ENCODE measurements at regions not wholly inside any gene's neighbourhood (a gene's known extent, or its start where the extent isn't known, plus 50 kb on each side); places are given as distances from the start of the nearest gene placed in this dataset.

GRCh38 chr4:58149404-58150085 lies 1039.4 kb upstream of the IGFBP7 start:
- no peaks in the 10 kb centered on the region for H3K36me3 ChIP-seq (ENCODE audit: control insufficient read depth in 3 of 3, insufficient read depth in 3 of 3, low read length in 3 of 3)
- H3K4me1 ChIP-seq (ENCODE audit: control insufficient read depth in 3 of 3, insufficient read depth in 3 of 3, low read length in 3 of 3), result no peaks in the 10 kb centered on the region
- no peak overlapping the region for H3K4me3 ChIP-seq (ENCODE audit: low read length in 3 of 3)
- no peaks in the 10 kb centered on the region for H3K9me3 ChIP-seq (ENCODE audit: control insufficient read depth in 3 of 3, low read length in 3 of 3)
- H3K27ac ChIP-seq (ENCODE audit: low read depth, low read length), result no peak overlapping the region
- H3K9ac ChIP-seq (ENCODE audit: low read depth in 1 of 3, low read length in 3 of 3), result no peak overlapping the region
- no peaks in the 10 kb centered on the region for H3K27me3 ChIP-seq (ENCODE audit: control insufficient read depth in 3 of 3, insufficient read depth in 3 of 3, low read length in 3 of 3)

- no peaks in the 10 kb centered on the region for H3K36me3 ChIP-seq (ENCODE audit: control insufficient read depth in 3 of 3, insufficient read depth in 3 of 3, low read length in 3 of 3)
- no peak overlapping the region for H3K9ac ChIP-seq (ENCODE audit: low read depth in 1 of 3, low read length in 3 of 3)
- no peak overlapping the region for H3K27ac ChIP-seq (ENCODE audit: low read depth, low read length)
- H3K9me3 ChIP-seq (ENCODE audit: control insufficient read depth in 3 of 3, low read length in 3 of 3), result no peaks in the 10 kb centered on the region
- no peak overlapping the region for H3K4me3 ChIP-seq (ENCODE audit: low read length in 3 of 3)
- H3K4me1 ChIP-seq (ENCODE audit: control insufficient read depth in 3 of 3, insufficient read depth in 3 of 3, low read length in 3 of 3), result no peaks in the 10 kb centered on the region
- H3K27me3 ChIP-seq (ENCODE audit: control insufficient read depth in 3 of 3, insufficient read depth in 3 of 3, low read length in 3 of 3), result no peaks in the 10 kb centered on the region
Measured at GRCh38 chr4:58144721-58145120, 1034.5 kb upstream of the IGFBP7 start.

GRCh38 chr4:58138786-58139668 lies 1028.8 kb upstream of the IGFBP7 start:
- Histone ChIP-seq H3K9me3 (ENCODE audit: control insufficient read depth in 3 of 3, low read length in 3 of 3) (no peaks in the 10 kb centered on the region), H3K27ac (ENCODE audit: low read depth, low read length) (no peak overlapping the region), H3K4me1 (ENCODE audit: control insufficient read depth in 3 of 3, insufficient read depth in 3 of 3, low read length in 3 of 3) (no peaks in the 10 kb centered on the region), H3K27me3 (ENCODE audit: control insufficient read depth in 3 of 3, insufficient read depth in 3 of 3, low read length in 3 of 3) (no peaks in the 10 kb centered on the region), H3K4me3 (ENCODE audit: low read length in 3 of 3) (no peak overlapping the region), H3K36me3 (ENCODE audit: control insufficient read depth in 3 of 3, insufficient read depth in 3 of 3, low read length in 3 of 3) (no peaks in the 10 kb centered on the region), H3K9ac (ENCODE audit: low read depth in 1 of 3, low read length in 3 of 3) (no peak overlapping the region)

- no peaks in the 10 kb centered on the region for H3K4me1 ChIP-seq (ENCODE audit: control insufficient read depth in 3 of 3, insufficient read depth in 3 of 3, low read length in 3 of 3)
- H3K27me3 ChIP-seq (ENCODE audit: control insufficient read depth in 3 of 3, insufficient read depth in 3 of 3, low read length in 3 of 3), result no peaks in the 10 kb centered on the region
- H3K4me3 ChIP-seq (ENCODE audit: low read length in 3 of 3), result no peak overlapping the region
Measured at GRCh38 chr4:58136604-58137003, 1026.4 kb upstream of the IGFBP7 start.

GRCh38 chr4:58127680-58128079 lies 1017.5 kb upstream of the IGFBP7 start:
- no peak overlapping the region for H3K9ac ChIP-seq (ENCODE audit: low read depth in 1 of 3, low read length in 3 of 3)
- H3K27me3 ChIP-seq (ENCODE audit: control insufficient read depth in 3 of 3, insufficient read depth in 3 of 3, low read length in 3 of 3), result no peaks in the 10 kb centered on the region
- H3K9me3 ChIP-seq (ENCODE audit: control insufficient read depth in 3 of 3, low read length in 3 of 3), result no peaks in the 10 kb centered on the region
- no peaks in the 10 kb centered on the region for H3K36me3 ChIP-seq (ENCODE audit: control insufficient read depth in 3 of 3, insufficient read depth in 3 of 3, low read length in 3 of 3)
- no peaks in the 10 kb centered on the region for H3K4me1 ChIP-seq (ENCODE audit: control insufficient read depth in 3 of 3, insufficient read depth in 3 of 3, low read length in 3 of 3)
- H3K4me3 ChIP-seq (ENCODE audit: low read length in 3 of 3), result no peak overlapping the region
- H3K27ac ChIP-seq (ENCODE audit: low read depth, low read length), result no peak overlapping the region

More at GRCh38 chr4:58136604-58137003, 1026.4 kb upstream of the IGFBP7 start:
- no peaks in the 10 kb centered on the region for H3K9me3 ChIP-seq (ENCODE audit: control insufficient read depth in 3 of 3, low read length in 3 of 3)
- H3K27ac ChIP-seq (ENCODE audit: low read depth, low read length), result no peak overlapping the region
- H3K36me3 ChIP-seq (ENCODE audit: control insufficient read depth in 3 of 3, insufficient read depth in 3 of 3, low read length in 3 of 3), result no peaks in the 10 kb centered on the region
- no peak overlapping the region for H3K9ac ChIP-seq (ENCODE audit: low read depth in 1 of 3, low read length in 3 of 3)

GRCh38 chr4:58119298-58119697 lies 1009.1 kb upstream of the IGFBP7 start:
- Histone ChIP-seq H3K36me3 (ENCODE audit: control insufficient read depth in 3 of 3, insufficient read depth in 3 of 3, low read length in 3 of 3) (no peaks in the 10 kb centered on the region), H3K27ac (ENCODE audit: low read depth, low read length) (no peak overlapping the region), H3K9me3 (ENCODE audit: control insufficient read depth in 3 of 3, low read length in 3 of 3) (no peaks in the 10 kb centered on the region), H3K4me3 (ENCODE audit: low read length in 3 of 3) (no peak overlapping the region), H3K4me1 (ENCODE audit: control insufficient read depth in 3 of 3, insufficient read depth in 3 of 3, low read length in 3 of 3) (no peaks in the 10 kb centered on the region), H3K9ac (ENCODE audit: low read depth in 1 of 3, low read length in 3 of 3) (no peak overlapping the region), H3K27me3 (ENCODE audit: control insufficient read depth in 3 of 3, insufficient read depth in 3 of 3, low read length in 3 of 3) (no peaks in the 10 kb centered on the region)

- Histone ChIP-seq H3K4me3 (ENCODE audit: low read length in 3 of 3) (no peak overlapping the region), H3K9me3 (ENCODE audit: control insufficient read depth in 3 of 3, low read length in 3 of 3) (no peaks in the 10 kb centered on the region), H3K27ac (ENCODE audit: low read depth, low read length) (no peak overlapping the region), H3K27me3 (ENCODE audit: control insufficient read depth in 3 of 3, insufficient read depth in 3 of 3, low read length in 3 of 3) (no peaks in the 10 kb centered on the region), H3K36me3 (ENCODE audit: control insufficient read depth in 3 of 3, insufficient read depth in 3 of 3, low read length in 3 of 3) (no peaks in the 10 kb centered on the region), H3K4me1 (ENCODE audit: control insufficient read depth in 3 of 3, insufficient read depth in 3 of 3, low read length in 3 of 3) (no peaks in the 10 kb centered on the region), H3K9ac (ENCODE audit: low read depth in 1 of 3, low read length in 3 of 3) (no peak overlapping the region)
Measured at GRCh38 chr4:58113126-58113525, 1002.9 kb upstream of the IGFBP7 start.

GRCh38 chr4:58111818-58112217 lies 1001.6 kb upstream of the IGFBP7 start:
- H3K4me1 ChIP-seq (ENCODE audit: control insufficient read depth in 3 of 3, insufficient read depth in 3 of 3, low read length in 3 of 3), result no peaks in the 10 kb centered on the region
- H3K27me3 ChIP-seq (ENCODE audit: control insufficient read depth in 3 of 3, insufficient read depth in 3 of 3, low read length in 3 of 3), result no peaks in the 10 kb centered on the region
- H3K4me3 ChIP-seq (ENCODE audit: low read length in 3 of 3), result no peak overlapping the region
- no peaks in the 10 kb centered on the region for H3K9me3 ChIP-seq (ENCODE audit: control insufficient read depth in 3 of 3, low read length in 3 of 3)
- no peak overlapping the region for H3K27ac ChIP-seq (ENCODE audit: low read depth, low read length)
- no peaks in the 10 kb centered on the region for H3K36me3 ChIP-seq (ENCODE audit: control insufficient read depth in 3 of 3, insufficient read depth in 3 of 3, low read length in 3 of 3)
- H3K9ac ChIP-seq (ENCODE audit: low read depth in 1 of 3, low read length in 3 of 3), result no peak overlapping the region

GRCh38 chr4:58093352-58093751 lies 983.2 kb upstream of the IGFBP7 start:
- Histone ChIP-seq H3K9me3 (ENCODE audit: control insufficient read depth in 3 of 3, low read length in 3 of 3) (no peaks in the 10 kb centered on the region), H3K27me3 (ENCODE audit: control insufficient read depth in 3 of 3, insufficient read depth in 3 of 3, low read length in 3 of 3) (no peaks in the 10 kb centered on the region), H3K4me1 (ENCODE audit: control insufficient read depth in 3 of 3, insufficient read depth in 3 of 3, low read length in 3 of 3) (no peaks in the 10 kb centered on the region), H3K9ac (ENCODE audit: low read depth in 1 of 3, low read length in 3 of 3) (no peak overlapping the region), H3K27ac (ENCODE audit: low read depth, low read length) (no peak overlapping the region), H3K36me3 (ENCODE audit: control insufficient read depth in 3 of 3, insufficient read depth in 3 of 3, low read length in 3 of 3) (no peaks in the 10 kb centered on the region), H3K4me3 (ENCODE audit: low read length in 3 of 3) (no peak overlapping the region)

- H3K9me3 ChIP-seq (ENCODE audit: control insufficient read depth in 3 of 3, low read length in 3 of 3), result no peaks in the 10 kb centered on the region
- no peak overlapping the region for H3K9ac ChIP-seq (ENCODE audit: low read depth in 1 of 3, low read length in 3 of 3)
- no peak overlapping the region for H3K4me3 ChIP-seq (ENCODE audit: low read length in 3 of 3)
- H3K27me3 ChIP-seq (ENCODE audit: control insufficient read depth in 3 of 3, insufficient read depth in 3 of 3, low read length in 3 of 3), result no peaks in the 10 kb centered on the region
- no peaks in the 10 kb centered on the region for H3K36me3 ChIP-seq (ENCODE audit: control insufficient read depth in 3 of 3, insufficient read depth in 3 of 3, low read length in 3 of 3)
- H3K4me1 ChIP-seq (ENCODE audit: control insufficient read depth in 3 of 3, insufficient read depth in 3 of 3, low read length in 3 of 3), result no peaks in the 10 kb centered on the region
- H3K27ac ChIP-seq (ENCODE audit: low read depth, low read length), result no peak overlapping the region
Measured at GRCh38 chr4:58090539-58090938, 980.4 kb upstream of the IGFBP7 start.

Data from skeletal muscle tissue (tissue), 3 donors.